SKM-1 (cell line): ENCODE measurements at regions not wholly inside any gene's neighbourhood (a gene's known extent, or its start where the extent isn't known, plus 50 kb on each side); places are given as distances from the start of the nearest gene placed in this dataset.

Source experiments
- DNase-seq: peaks from one replicate; lab custom pipeline; 2025; ENCODE audit not compliant: unreplicated experiment; lab: John Stamatoyannopoulos, UW

GRCh38 chr18:64474255-64474654 lies 325.4 kb upstream of the LINC00305 start:
- no peak for DNase-seq

DNA sequence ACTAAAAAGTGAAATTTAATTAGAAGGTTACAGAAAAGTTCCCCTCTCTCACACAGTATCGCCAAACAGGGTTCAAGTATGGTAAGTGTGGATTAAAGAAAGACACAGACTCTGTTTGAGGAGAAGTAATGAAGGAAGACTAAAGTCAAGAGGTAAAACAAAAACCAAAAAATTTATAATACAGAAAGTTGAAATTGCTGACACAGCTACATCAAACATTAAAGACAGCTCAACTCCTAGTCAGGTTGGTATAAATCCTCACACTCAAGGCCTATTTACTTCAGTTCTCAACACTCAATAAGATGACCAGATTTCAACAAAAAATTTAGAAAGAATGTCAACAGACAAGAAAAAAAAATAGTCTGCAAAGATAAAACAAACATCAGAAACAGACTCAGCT lies 300.5 kb upstream of the LINC00305 start:
- no peak for DNase-seq

DNA sequence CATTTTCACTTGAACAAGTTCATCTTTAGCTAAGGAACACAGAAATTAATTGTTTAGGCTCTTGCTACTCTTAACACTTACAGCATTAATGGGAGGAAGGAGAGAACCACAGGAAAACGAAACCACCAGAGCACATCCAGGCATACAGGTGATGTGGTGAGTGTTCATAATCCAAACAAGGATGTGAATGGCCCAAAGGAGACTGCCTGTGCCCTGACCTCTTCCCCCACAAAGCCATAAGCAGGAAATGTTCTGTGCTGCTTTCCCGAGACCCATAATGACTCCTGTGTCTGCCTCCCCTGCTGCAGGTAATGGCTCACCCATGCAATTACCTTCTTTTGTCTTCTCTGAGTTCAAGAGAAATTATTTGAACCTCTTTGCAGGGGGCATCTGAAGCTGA lies 295.9 kb upstream of the LINC00305 start:
- no peak for DNase-seq

DNA sequence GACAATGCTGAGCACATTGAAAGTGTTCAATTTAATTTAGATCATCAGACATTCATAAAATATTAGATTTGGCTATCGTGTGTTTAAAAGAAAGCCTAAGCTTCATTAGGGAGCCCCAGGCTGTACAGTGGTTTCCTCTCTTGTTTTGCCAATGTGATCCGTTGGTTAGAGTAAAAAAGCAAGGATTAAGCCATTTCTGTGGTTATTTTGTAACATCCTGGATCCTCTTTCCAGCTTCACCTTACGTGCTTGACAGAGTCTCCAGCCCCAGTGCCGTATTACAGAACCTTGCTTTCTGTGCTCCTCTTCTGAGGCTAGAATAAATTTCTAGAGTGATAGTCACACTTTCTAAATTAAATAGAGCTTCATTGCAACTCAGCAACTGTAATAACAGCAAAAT lies 289.3 kb upstream of the LINC00305 start:
- peak; percentile 77 for DNase-seq

DNA sequence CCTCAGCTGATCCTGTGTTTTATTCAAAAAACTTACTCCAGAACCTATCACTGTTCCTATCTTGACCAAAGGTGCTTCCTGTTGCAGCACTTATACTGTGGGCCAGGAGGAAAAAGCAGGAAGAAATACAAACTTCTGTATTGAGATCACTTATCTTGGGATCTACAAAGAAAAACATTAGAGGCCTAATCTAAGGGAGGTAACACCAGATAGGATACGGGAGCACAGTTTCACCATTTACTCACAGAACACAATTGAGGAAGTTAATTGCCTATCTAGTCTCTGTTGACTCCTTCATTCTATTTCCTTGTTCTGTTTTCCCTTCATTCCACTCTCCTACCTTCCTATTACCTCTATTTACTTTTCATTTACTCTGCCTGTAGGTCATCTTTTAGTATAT lies 287.2 kb upstream of the LINC00305 start:
- DNase-seq: peak; percentile 79

- DNase-seq: peak; percentile 42
Measured at GRCh38 chr18:64419156-64419555, 270.3 kb upstream of the LINC00305 start.

- DNase-seq: no peak
Measured at GRCh38 chr18:64416990-64417389, 268.1 kb upstream of the LINC00305 start.

DNA sequence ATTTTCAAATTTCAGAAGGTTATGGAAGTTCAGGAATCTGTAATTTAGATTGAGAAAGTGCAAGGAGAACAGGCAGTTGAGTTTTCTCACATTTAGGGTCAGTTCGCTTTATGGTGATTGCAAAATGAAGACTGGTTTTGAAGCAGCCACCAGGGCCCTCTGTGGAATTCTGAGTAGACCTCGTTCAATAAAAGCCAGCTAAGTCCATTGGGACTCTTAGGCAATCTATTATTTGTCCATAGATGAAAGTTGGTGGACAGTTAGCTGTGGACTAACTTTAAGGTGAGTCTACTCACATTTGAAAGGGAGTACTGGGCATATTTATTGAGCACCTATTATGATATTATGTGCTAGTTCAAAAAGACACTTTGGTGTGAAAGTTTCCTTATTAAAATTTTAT lies 266.3 kb upstream of the LINC00305 start:
- DNase-seq: no peak

GRCh38 chr18:64410685-64411084 lies 261.8 kb upstream of the LINC00305 start:
- DNase-seq: no peak

DNA sequence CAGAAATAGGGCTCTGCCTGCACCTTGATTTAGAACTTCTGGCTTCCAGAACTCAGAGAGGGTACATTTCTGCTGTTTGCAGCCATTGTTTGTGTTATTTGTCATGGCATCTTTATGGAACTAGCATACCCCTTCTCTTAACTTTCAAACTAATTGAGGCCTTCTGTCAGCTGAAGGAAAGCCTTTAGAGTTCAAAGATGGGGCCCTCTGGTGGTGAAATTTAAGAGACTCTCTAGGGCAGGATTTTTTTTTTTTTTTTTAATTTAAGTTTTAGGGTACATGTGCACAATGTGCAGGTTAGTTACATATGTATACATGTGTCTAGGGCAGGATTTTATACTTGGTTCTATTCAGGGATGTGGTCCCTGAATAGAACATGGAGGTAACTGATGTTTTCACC lies 260.6 kb upstream of the LINC00305 start:
- peak; percentile 24 for DNase-seq

DNA sequence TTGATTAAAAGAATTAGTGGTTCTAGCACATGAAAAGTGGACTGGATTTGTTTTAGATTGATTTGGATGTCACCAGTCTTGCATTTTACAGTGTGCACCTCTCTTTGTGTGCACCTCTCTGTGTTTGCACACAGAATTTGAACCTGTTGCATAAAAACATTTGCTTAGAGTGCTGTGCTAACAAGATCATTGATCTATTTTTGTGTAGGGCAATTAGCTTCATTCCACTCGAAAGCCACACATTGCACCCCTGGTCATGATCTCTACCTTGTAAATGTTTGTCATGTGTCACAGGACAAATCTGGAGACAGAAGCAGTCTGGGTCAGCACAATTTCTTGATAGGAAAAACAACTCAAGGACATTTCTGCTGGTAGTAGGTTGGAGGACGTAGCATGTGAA lies 258.7 kb upstream of the LINC00305 start:
- no peak for DNase-seq

GRCh38 chr18:64405161-64405560 lies 256.3 kb upstream of the LINC00305 start:
- DNase-seq: no peak

- no peak for DNase-seq
Measured at GRCh38 chr18:64403784-64404503, 255.1 kb upstream of the LINC00305 start.

GRCh38 chr18:64402636-64403035 lies 253.7 kb upstream of the LINC00305 start:
- DNase-seq: no peak

DNA sequence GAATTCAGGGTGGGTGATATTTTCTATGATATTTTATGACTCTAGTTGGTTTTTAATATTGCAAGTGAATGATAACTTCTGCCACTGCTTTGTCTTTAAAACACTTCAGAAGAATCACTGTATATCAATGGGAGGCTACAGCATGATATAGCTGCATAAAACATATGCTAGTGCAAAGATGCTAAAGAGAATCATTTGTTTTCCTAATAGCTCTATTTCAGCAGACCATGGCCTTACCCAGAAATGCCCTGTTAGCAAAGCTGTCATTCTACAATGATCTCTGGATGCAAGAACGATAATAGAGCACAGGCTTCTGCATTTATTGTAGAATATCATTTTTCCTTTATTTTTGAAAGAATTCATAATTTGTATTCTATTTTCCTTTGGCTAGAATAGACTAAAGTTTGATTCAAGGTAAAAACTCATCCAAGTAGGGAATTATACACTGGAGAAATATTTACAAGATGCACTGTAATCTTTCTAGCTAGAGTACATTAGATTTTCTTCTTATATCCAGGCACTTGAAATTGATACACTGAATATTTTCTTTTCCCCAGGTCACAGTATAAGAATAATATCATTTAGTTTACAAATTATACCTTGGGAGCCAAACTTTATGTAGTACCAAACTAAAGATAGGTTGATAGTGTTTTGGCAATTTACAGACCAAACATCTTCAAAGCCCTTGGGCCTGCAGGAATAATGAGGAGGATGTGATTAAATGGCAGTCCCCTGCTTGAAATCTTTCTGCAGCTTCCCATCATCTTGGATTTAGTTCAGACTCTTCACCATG lies 252.6 kb upstream of the LINC00305 start:
- DNase-seq: no peak

- no peak for DNase-seq
Measured at GRCh38 chr18:64399566-64399965, 250.7 kb upstream of the LINC00305 start.

- DNase-seq: no peak
Measured at GRCh38 chr18:64398320-64398719, 249.4 kb upstream of the LINC00305 start.

- DNase-seq: no peak
Measured at GRCh38 chr18:64392202-64392601, 243.3 kb upstream of the LINC00305 start.

DNA sequence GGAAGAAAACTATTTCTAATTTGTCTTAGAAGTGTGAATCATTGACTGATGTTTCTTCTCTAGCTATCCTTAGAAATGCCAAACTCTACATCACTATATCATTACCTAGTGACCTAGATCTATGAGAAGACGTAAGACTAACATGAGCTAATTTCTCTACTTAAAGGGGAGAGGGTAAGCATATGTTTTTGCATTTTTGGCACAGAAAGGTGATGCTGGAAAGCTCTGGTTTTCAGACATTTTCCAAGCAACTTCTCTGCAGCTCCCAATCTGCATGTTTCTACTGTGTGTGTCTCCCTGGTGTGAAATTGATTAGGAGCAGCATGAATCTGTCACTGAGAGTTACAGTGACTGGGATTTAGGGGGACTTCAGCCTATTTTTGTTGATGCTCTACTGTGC lies 235.2 kb upstream of the LINC00305 start:
- no peak for DNase-seq

GRCh38 chr18:64380117-64380516 lies 231.2 kb upstream of the LINC00305 start:
- no peak for DNase-seq

- DNase-seq: no peak
Measured at GRCh38 chr18:64379662-64380061, 230.8 kb upstream of the LINC00305 start.

- no peak for DNase-seq
Measured at GRCh38 chr18:64377446-64377845, 228.6 kb upstream of the LINC00305 start.

DNA sequence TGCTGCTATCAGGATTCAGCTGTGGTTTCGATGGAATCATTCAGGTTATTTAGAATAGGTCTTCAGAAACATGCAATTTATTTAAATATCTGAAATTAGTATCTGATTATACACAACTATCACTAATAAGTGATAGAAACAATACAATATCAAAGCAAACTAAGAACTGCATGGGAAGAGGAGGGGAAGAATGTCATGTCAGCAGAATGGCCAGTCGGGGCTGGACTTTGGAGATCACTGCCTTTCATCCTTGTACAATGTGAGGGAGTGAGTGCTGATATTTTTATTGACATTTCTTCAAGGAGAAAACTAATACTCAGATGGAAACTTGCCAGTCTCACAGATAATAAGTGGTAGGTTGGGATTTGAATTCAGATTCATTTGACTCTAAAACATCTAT lies 224.0 kb upstream of the LINC00305 start:
- DNase-seq: no peak
